HG03175 (cell line): ENCODE measurements at regions not wholly inside any gene's neighbourhood (a gene's known extent, or its start where the extent isn't known, plus 50 kb on each side); places are given as distances from the start of the nearest gene placed in this dataset.
"Not testable (repeated sequence)": the region's sequence is repeated elsewhere in the genome, so short reads cannot be mapped to it uniquely, and the experiment has no call there.

Source experiments
- ATAC-seq: cut with Tn5 transposase; IDR thresholded peaks from one replicate; pipeline ENCODE4 v1.9.1; 2021; ENCODE audit warnings: mild to moderate bottlenecking, moderate library complexity; ENCODE audit not compliant: unreplicated experiment

GRCh38 chr12:71300772-71301675 lies 138.6 kb upstream of the LGR5 start:
- ATAC-seq, result no peak

GRCh38 chr12:71299541-71300376 lies 139.8 kb upstream of the LGR5 start:
- ATAC-seq, result no peak

GRCh38 chr12:71297930-71298329 lies 140.1 kb upstream of the TSPAN8 start:
- no peak for ATAC-seq

GRCh38 chr12:71295953-71296352 lies 138.2 kb upstream of the TSPAN8 start:
- no peak for ATAC-seq

GRCh38 chr12:71291746-71292145 lies 133.9 kb upstream of the TSPAN8 start:
- no peak for ATAC-seq

- no peak for ATAC-seq
These were observed 126.1 kb upstream of the TSPAN8 start for GRCh38 chr12:71283883-71284282.

GRCh38 chr12:71282925-71283324 lies 125.1 kb upstream of the TSPAN8 start:
- ATAC-seq, result no peak

- no peak for ATAC-seq
These were observed 124.2 kb upstream of the TSPAN8 start for GRCh38 chr12:71282020-71282419.

GRCh38 chr12:71281425-71281824 lies 123.6 kb upstream of the TSPAN8 start:
- no peak for ATAC-seq

GRCh38 chr12:71277866-71278265 lies 120.1 kb upstream of the TSPAN8 start:
- no peak for ATAC-seq

- no peak for ATAC-seq
These were observed 118.7 kb upstream of the TSPAN8 start for GRCh38 chr12:71276541-71276940.

GRCh38 chr12:71270794-71271193 lies 113.0 kb upstream of the TSPAN8 start:
- ATAC-seq, result not testable (repeated sequence)

GRCh38 chr12:71270057-71270456 lies 112.3 kb upstream of the TSPAN8 start:
- no peak for ATAC-seq

- no peak for ATAC-seq
These were observed 111.4 kb upstream of the TSPAN8 start for GRCh38 chr12:71269281-71269598.

GRCh38 chr12:71268598-71269280 lies 110.9 kb upstream of the TSPAN8 start:
- no peak for ATAC-seq

- no peak for ATAC-seq
These were observed 108.8 kb upstream of the TSPAN8 start for GRCh38 chr12:71266606-71267005.

- not testable (repeated sequence) for ATAC-seq
These were observed 107.9 kb upstream of the TSPAN8 start for GRCh38 chr12:71265731-71266130.

- ATAC-seq, result no peak
These were observed 104.7 kb upstream of the TSPAN8 start for GRCh38 chr12:71262466-71262865.

GRCh38 chr12:71252473-71252872 lies 94.7 kb upstream of the TSPAN8 start:
- ATAC-seq, result no peak

GRCh38 chr12:71250166-71250565 lies 92.4 kb upstream of the TSPAN8 start:
- ATAC-seq, result no peak

- no peak for ATAC-seq
These were observed 85.6 kb upstream of the TSPAN8 start for GRCh38 chr12:71243370-71243769.
